ENCODE measurements at regions not wholly inside any gene's neighbourhood (a gene's known extent, or its start where the extent isn't known, plus 50 kb on each side); places are given as distances from the start of the nearest gene placed in this dataset.
A peak's percentile ranks its signal among the peaks of the same experiment; 100 is the strongest.

- no peak overlapping the region for H3K27ac ChIP-seq (replicated peaks in 1 of 4)
- no peaks in the 10 kb centered on the region for H3K36me3 ChIP-seq
- no peaks in the 10 kb centered on the region for H3K9me3 ChIP-seq
- no peaks in the 10 kb centered on the region for H3K27me3 ChIP-seq
- TF ChIP-seq EP300 (IDR thresholded peaks at IDR 0.05), result no peak
- TF ChIP-seq, protein P1, sequence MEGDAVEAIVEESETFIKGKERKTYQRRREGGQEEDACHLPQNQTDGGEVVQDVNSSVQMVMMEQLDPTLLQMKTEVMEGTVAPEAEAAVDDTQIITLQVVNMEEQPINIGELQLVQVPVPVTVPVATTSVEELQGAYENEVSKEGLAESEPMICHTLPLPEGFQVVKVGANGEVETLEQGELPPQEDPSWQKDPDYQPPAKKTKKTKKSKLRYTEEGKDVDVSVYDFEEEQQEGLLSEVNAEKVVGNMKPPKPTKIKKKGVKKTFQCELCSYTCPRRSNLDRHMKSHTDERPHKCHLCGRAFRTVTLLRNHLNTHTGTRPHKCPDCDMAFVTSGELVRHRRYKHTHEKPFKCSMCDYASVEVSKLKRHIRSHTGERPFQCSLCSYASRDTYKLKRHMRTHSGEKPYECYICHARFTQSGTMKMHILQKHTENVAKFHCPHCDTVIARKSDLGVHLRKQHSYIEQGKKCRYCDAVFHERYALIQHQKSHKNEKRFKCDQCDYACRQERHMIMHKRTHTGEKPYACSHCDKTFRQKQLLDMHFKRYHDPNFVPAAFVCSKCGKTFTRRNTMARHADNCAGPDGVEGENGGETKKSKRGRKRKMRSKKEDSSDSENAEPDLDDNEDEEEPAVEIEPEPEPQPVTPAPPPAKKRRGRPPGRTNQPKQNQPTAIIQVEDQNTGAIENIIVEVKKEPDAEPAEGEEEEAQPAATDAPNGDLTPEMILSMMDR (IDR thresholded peaks at IDR 0.05), result no peak
- TF ChIP-seq POLR2A (IDR thresholded peaks at IDR 0.05; ENCODE audit: low read depth), result no peak
- no peak for TF ChIP-seq POLR2AphosphoS5 (IDR thresholded peaks at IDR 0.05)
- 41% methylated on average over 17 of the region's 24 CpGs for WGBS
- intact Hi-C loops (cut with DNase I), result loop anchor here (5.0 kb wide), 1 partner anchor 791 kb away; no protein-coding TSS in a partner anchor
- H3K4me1 ChIP-seq, result peaks cover 0 to 7% (median 2%) of the 10 kb centered on the region in 4 donors
- H3K4me3 ChIP-seq, result no peak overlapping the region
- no peak for DNase-seq (ENCODE audit: extremely low spot score)
Observed at GRCh38 chrX:131840799-131841495, 182.2 kb upstream of the STK26 start.

GRCh38 chrX:131841496-131842437 is 181.3 kb upstream of the STK26 start:
- no peak for DNase-seq (ENCODE audit: extremely low spot score)
- no peak for TF ChIP-seq POLR2A (IDR thresholded peaks at IDR 0.05; ENCODE audit: low read depth)
- TF ChIP-seq, protein P1 (IDR thresholded peaks at IDR 0.05), result peak; percentile 68 to 90 (median 72)
- Histone ChIP-seq H3K27ac (replicated peaks in 1 of 4) (no peak overlapping the region), H3K4me1 (peaks cover 0 to 7% (median 2%) of the 10 kb centered on the region in 4 donors), H3K36me3 (no peaks in the 10 kb centered on the region), H3K9me3 (no peaks in the 10 kb centered on the region), H3K27me3 (no peaks in the 10 kb centered on the region), H3K4me3 (no peak overlapping the region)
- 56% methylated on average over 26 of the region's 31 CpGs for WGBS
- intact Hi-C loops (cut with DNase I), result loop anchor here (5.0 kb wide), 1 partner anchor 791 kb away; no protein-coding TSS in a partner anchor

DNA sequence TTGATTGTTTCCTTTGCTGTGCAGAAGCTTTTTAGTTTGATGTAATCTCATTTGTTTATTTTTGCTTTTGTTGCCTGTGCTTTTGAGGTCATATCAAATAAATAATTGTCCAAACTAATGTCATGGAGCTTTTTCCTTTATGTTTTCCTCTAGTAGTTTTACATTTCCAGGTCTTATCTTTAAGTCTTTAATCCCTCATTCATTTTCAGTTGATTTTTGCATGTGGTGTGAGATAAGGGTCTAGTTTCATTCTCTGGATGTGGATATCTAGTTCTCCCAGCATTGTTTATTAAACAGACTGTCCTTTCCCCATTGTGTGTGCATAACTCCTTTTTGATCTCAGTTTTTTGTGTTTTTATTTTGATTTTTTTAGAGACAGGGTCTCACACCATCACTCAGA is 179.1 kb upstream of the STK26 start:
- peaks cover 0 to 7% (median 2%) of the 10 kb centered on the region in 4 donors for H3K4me1 ChIP-seq
- no peaks in the 10 kb centered on the region for H3K27me3 ChIP-seq
- intact Hi-C loops (cut with DNase I), result loop anchor here (5.0 kb wide), 1 partner anchor 788 kb away; no protein-coding TSS in a partner anchor
- TF ChIP-seq POLR2A (IDR thresholded peaks at IDR 0.05; ENCODE audit: low read depth), result no peak
- no peak for TF ChIP-seq EP300 (IDR thresholded peaks at IDR 0.05)
- TF ChIP-seq, protein P1 (IDR thresholded peaks at IDR 0.05), result no peak
- no peak for TF ChIP-seq POLR2AphosphoS5 (IDR thresholded peaks at IDR 0.05)
- H3K36me3 ChIP-seq, result no peaks in the 10 kb centered on the region
- H3K9me3 ChIP-seq, result no peaks in the 10 kb centered on the region
- no peak overlapping the region for H3K4me3 ChIP-seq
- no peak overlapping the region for H3K27ac ChIP-seq (replicated peaks in 1 of 4)
- DNase-seq (ENCODE audit: extremely low spot score), result no peak

GRCh38 chrX:131845201-131845600 is 177.9 kb upstream of the STK26 start:
- TF ChIP-seq, protein P1 (IDR thresholded peaks at IDR 0.05), result no peak
- no peak for TF ChIP-seq EP300 (IDR thresholded peaks at IDR 0.05)
- no peak for TF ChIP-seq POLR2AphosphoS5 (IDR thresholded peaks at IDR 0.05)
- no peak for TF ChIP-seq POLR2A (IDR thresholded peaks at IDR 0.05; ENCODE audit: low read depth)
- H3K4me3 ChIP-seq, result no peak overlapping the region
- no peak overlapping the region for H3K27ac ChIP-seq (replicated peaks in 1 of 4)
- no peak for DNase-seq (ENCODE audit: extremely low spot score)
- H3K4me1 ChIP-seq, result peaks cover 0 to 7% (median 2%) of the 10 kb centered on the region in 4 donors
- H3K27me3 ChIP-seq, result no peaks in the 10 kb centered on the region
- WGBS, result 48% methylated on average over 2 of the region's 2 CpGs
- no peaks in the 10 kb centered on the region for H3K9me3 ChIP-seq
- H3K36me3 ChIP-seq, result no peaks in the 10 kb centered on the region
- intact Hi-C loops (cut with DNase I), result no loop called here
